K562 (cell line): ENCODE measurements at regions not wholly inside any gene's neighbourhood (a gene's known extent, or its start where the extent isn't known, plus 50 kb on each side); places are given as distances from the start of the nearest gene placed in this dataset.

ENCODE experiments used
- ATAC-seq: fragments of 200-7000 bp; cut with Tn5 transposase; 3 replicates; pipeline ENCODE4 v1.9.1; 2020; ENCODE audit warnings: moderate library complexity
- BruUV-seq: library from RNA; stranded (reverse); fragments of 400-500 nt; replicated peaks from 2 replicates; lab custom pipeline; 2021; lab: Mats Ljungman, UMichigan
- CTCF ChIA-PET: fragments of 300-600 bp; formaldehyde crosslinking; extraction: SDS; loops from one replicate; lab custom pipeline; 2021; ENCODE audit warnings: low intra/inter-chr PET ratio; lab: Yijun Ruan, JAX
- POLR2A ChIA-PET: fragments of 300-600, 350-650 bp; sonication (Branson Sonifier 250); formaldehyde crosslinking; extraction: SDS; loops from one replicate; lab custom pipeline; 2021; ENCODE audit warnings: antibody characterized with exemption, inconsistent platforms; lab: Yijun Ruan, JAX
- DNase-seq, 4 experiments: peaks; one replicate each; pipeline versions ENCODE4 v3.0.0 to v3.0.0-alpha.2; 2011 to 2018; ENCODE audit warnings: low spot score in 3 of 4, mixed read lengths in 3 of 4; ENCODE audit errors: extremely low read depth in 1 of 4
- FAIRE-seq: peaks from 2 replicates; lab custom pipeline; 2011; peaks lifted over from hg19 to GRCh38; lab: Jason Lieb, UNC
- H2AFZ ChIP-seq: 2 replicates; pipeline ENCODE4 v1.6.0; 2011; ENCODE audit warnings: low read depth, low read length, control low read depth, inconsistent platforms
- H3K27ac ChIP-seq: fragments of 200-600 bp; 3 replicates; pipeline ENCODE4 v1.8.0; 2011; ENCODE audit warnings: low read depth, mild to moderate bottlenecking, control low read depth, inconsistent platforms, low read length, moderate library complexity, mixed read lengths; ENCODE audit errors: extremely low read depth
- H3K27me3 ChIP-seq, 2 experiments: fragments of 300-600 bp in 1 of 2; 2 replicates in 1 of 2; 3 replicates in 1 of 2; pipeline versions ENCODE4 v1.6.0 to v1.8.0; 2011; ENCODE audit warnings: inconsistent platforms in 2 of 2, low read length in 2 of 2, mild to moderate bottlenecking in 1 of 2, mixed read lengths in 1 of 2, moderate library complexity in 1 of 2; ENCODE audit not compliant: control insufficient read depth in 2 of 2, insufficient read depth in 2 of 2
- H3K36me3 ChIP-seq: fragments of 300-600 bp; 3 replicates; pipeline ENCODE4 v1.8.0; 2011; ENCODE audit warnings: mild to moderate bottlenecking, low read length, inconsistent platforms; ENCODE audit not compliant: control insufficient read depth, insufficient read depth
- H3K4me1 ChIP-seq, 2 experiments: fragments of 200-600 bp in 1 of 2; replicated peaks in 1 of 2; 2 replicates in 1 of 2; 3 replicates in 1 of 2; pipeline versions ENCODE4 v1.5.1 to v1.8.0; 2011; ENCODE audit warnings: inconsistent platforms in 2 of 2, low read length in 2 of 2, mild to moderate bottlenecking in 1 of 2, mixed read lengths in 1 of 2, moderate library complexity in 1 of 2; ENCODE audit not compliant: control insufficient read depth in 2 of 2, insufficient read depth in 2 of 2
- H3K4me2 ChIP-seq: 2 replicates; pipeline ENCODE4 v1.6.1; 2011; ENCODE audit warnings: low read length, control low read depth, inconsistent platforms, mixed read lengths; ENCODE audit not compliant: insufficient read depth
- H3K4me3 ChIP-seq: fragments of 200-600 bp; sonication (generic), shearing (Covaris generic); 2 replicates; pipeline ENCODE4 v1.5.1; 2016; ENCODE audit warnings: control low read depth, inconsistent platforms
- H3K79me2 ChIP-seq: fragments of 200-600 bp; 3 replicates; pipeline ENCODE4 v1.8.0; 2011; ENCODE audit warnings: low read length, inconsistent platforms; ENCODE audit not compliant: control insufficient read depth, insufficient read depth
- H3K9ac ChIP-seq, 2 experiments: 2 replicates each; pipeline versions ENCODE4 v1.6.0 to v1.6.1; 2011; ENCODE audit warnings: low read depth in 2 of 2, low read length in 2 of 2, control low read depth in 1 of 2, inconsistent platforms in 1 of 2, mild to moderate bottlenecking in 1 of 2, mixed read lengths in 1 of 2; ENCODE audit not compliant: insufficient read depth in 1 of 2
- H3K9me1 ChIP-seq: one replicate; pipeline ENCODE4 v1.6.0; 2011; ENCODE audit warnings: inconsistent platforms, mild to moderate bottlenecking, low read length, moderate library complexity; ENCODE audit not compliant: control insufficient read depth, insufficient read depth
- H3K9me3 ChIP-seq: replicated peaks from 2 replicates; pipeline ENCODE4 v1.5.1; 2011; ENCODE audit warnings: low read depth, low read length, inconsistent platforms; ENCODE audit not compliant: control insufficient read depth, insufficient read depth
- H4K20me1 ChIP-seq: replicated peaks from 2 replicates; pipeline ENCODE4 v1.6.1; 2011; ENCODE audit warnings: low read length, inconsistent platforms, mixed read lengths; ENCODE audit not compliant: control insufficient read depth, insufficient read depth
- BRCA1 ChIP-seq, 2 experiments: fragments of 450-650 bp in 1 of 2; sonication (generic) in 1 of 2; formaldehyde crosslinking in 1 of 2; IDR thresholded peaks; 2 replicates each; pipeline versions ENCODE4 v1.5.0 to v1.6.1; 2017 to 2020; ENCODE audit warnings: mild to moderate bottlenecking in 1 of 2, missing genetic modification reagents in 1 of 2
- ELF2 ChIP-seq: fragments of 250-450 bp; sonication (Bioruptor Pico); IDR thresholded peaks from 2 replicates; pipeline ENCODE4 v1.5.0; 2021; ENCODE audit warnings: mild to moderate bottlenecking
- ZC3H8 ChIP-seq: fragments of 450-650 bp; IDR thresholded peaks from 2 replicates; pipeline ENCODE4 v1.6.1; 2017
- ZNF57 ChIP-seq: fragments of 450-650 bp; formaldehyde crosslinking; IDR thresholded peaks from 2 replicates; pipeline ENCODE4 v1.4.0; 2020; ENCODE audit warnings: mild to moderate bottlenecking, moderate library complexity
- WGBS: fragments of 100-300 bp; shearing (Covaris generic); methylation state at CpG from one replicate; pipeline ENCODE4 v1.1.6; 2016; ENCODE audit warnings: low coverage, mixed read lengths; ENCODE audit not compliant: insufficient coverage; ENCODE audit errors: missing lambda C conversion rate; 5-methylcytosine and 5-hydroxymethylcytosine counted together
- in situ Hi-C: fragments of 300-500 bp; cut with MboI; formaldehyde crosslinking; loops from 4 replicates; pipeline ENCODE4 v1.15.0; 2018; ENCODE audit warnings: inconsistent platforms, mixed read lengths
- intact Hi-C: fragments of 100-400 bp; cut with micrococcal nuclease; formaldehyde crosslinking; loops from 2 replicates; pipeline ENCODE4 v1.14.2; 2022
- TF ChIP-seq, protein P1 (sequence below): fragments of 250-450 bp; sonication (Bioruptor Pico); IDR thresholded peaks from 2 replicates; pipeline ENCODE4 v1.5.0; 2021

DNA sequence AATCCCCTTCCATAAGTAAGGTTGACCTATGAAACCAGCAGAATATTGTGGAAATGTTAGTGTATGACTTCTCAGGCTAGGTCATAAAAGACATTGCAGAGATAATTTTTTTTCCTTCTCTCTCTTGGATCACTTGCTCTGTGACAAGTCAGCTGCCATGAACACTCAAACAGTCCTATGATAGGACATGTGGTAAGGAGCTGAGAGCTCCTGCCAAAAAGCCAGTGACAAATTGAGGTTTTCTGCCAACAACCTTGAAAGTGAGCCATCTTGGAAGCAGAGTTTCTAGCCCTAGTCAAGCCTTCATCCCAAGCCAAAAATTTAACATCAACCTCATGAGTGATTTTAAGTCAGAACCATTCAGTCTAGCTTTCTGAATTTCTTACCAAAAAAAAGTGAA is 270.9 kb upstream of the NBEA start:
- FAIRE-seq, result no peak
- POLR2A ChIA-PET, result no interaction called here
- no TSS peak for BruUV-seq

DNA sequence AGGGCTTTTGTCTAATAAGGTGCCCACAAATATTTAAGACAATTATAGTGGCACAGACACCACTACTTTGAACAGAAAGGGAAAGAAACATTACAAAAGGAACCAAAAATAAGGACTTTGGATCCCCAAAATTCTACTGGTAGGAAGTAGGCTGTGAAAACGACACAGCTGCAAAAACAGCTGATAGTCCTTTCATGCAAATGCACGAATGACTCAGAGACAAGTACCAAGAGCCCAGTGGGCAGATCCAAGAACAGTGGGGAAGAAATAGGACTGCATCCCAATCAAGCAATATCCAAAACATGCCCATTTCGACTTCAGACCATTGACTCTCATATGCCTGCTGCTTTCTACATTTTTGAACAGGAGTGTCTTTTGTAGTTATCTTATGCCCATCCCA is 269.4 kb upstream of the NBEA start:
- no peak for ATAC-seq
- H3K79me2 ChIP-seq, result no peaks in the 10 kb centered on the region
- H3K27ac ChIP-seq, result no peak overlapping the region
- H3K4me1 ChIP-seq, result no peaks in the 10 kb centered on the region
- no peaks in the 10 kb centered on the region for H3K9me3 ChIP-seq
- POLR2A ChIA-PET, result no interaction called here
- H3K36me3 ChIP-seq, result no peaks in the 10 kb centered on the region
- BruUV-seq, result no TSS peak
- no peak for TF ChIP-seq ZC3H8
- TF ChIP-seq BRCA1 (IDR thresholded peaks at IDR 0.05), result no peak
- no peak for TF ChIP-seq BRCA1 (CRISPR knock-in tag; IDR thresholded peaks at IDR 0.05)
- CTCF ChIA-PET, result no interaction called here
- no peak for DNase-seq
- no peak overlapping the region for H3K4me2 ChIP-seq
- no peaks in the 10 kb centered on the region for H3K9me1 ChIP-seq
- H2AFZ ChIP-seq, result no peak overlapping the region
- no peaks in the 10 kb centered on the region for H3K27me3 ChIP-seq
- intact Hi-C loops (no loop called here), in situ Hi-C loops (no loop called here)
- no peak overlapping the region for H3K4me3 ChIP-seq
- no peak overlapping the region for H3K9ac ChIP-seq
- FAIRE-seq, result no peak
- no peaks in the 10 kb centered on the region for H4K20me1 ChIP-seq
- WGBS, result 0% methylated on average over 3 of the region's 3 CpGs

More for the DNA sequence above, 270.9 kb upstream of the NBEA start:
- no peaks in the 10 kb centered on the region for H3K4me1 ChIP-seq
- no peaks in the 10 kb centered on the region for H3K27me3 ChIP-seq
- ATAC-seq (no peak), DNase-seq (no peak)
- no peaks in the 10 kb centered on the region for H4K20me1 ChIP-seq
- H3K36me3 ChIP-seq, result no peaks in the 10 kb centered on the region
- H3K4me2 ChIP-seq, result no peak overlapping the region
- no peaks in the 10 kb centered on the region for H3K9me3 ChIP-seq
- no peak overlapping the region for H3K27ac ChIP-seq
- H2AFZ ChIP-seq, result no peak overlapping the region
- no peak overlapping the region for H3K4me3 ChIP-seq
- CTCF ChIA-PET, result no interaction called here
- no peaks in the 10 kb centered on the region for H3K79me2 ChIP-seq
- H3K9me1 ChIP-seq, result no peaks in the 10 kb centered on the region
- TF ChIP-seq ELF2 (no peak), ZNF57 (no peak)
- TF ChIP-seq, protein P1, sequence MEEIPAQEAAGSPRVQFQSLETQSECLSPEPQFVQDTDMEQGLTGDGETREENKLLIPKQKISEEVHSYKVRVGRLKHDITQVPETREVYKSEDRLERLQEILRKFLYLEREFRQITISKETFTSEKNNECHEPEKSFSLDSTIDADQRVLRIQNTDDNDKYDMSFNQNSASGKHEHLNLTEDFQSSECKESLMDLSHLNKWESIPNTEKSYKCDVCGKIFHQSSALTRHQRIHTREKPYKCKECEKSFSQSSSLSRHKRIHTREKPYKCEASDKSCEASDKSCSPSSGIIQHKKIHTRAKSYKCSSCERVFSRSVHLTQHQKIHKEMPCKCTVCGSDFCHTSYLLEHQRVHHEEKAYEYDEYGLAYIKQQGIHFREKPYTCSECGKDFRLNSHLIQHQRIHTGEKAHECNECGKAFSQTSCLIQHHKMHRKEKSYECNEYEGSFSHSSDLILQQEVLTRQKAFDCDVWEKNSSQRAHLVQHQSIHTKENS, result no peak
- intact Hi-C loops (no loop called here), in situ Hi-C loops (no loop called here)
- H3K9ac ChIP-seq, result no peak overlapping the region
